GM18858 (cell line): ENCODE measurements at regions not wholly inside any gene's neighbourhood (a gene's known extent, or its start where the extent isn't known, plus 50 kb on each side); places are given as distances from the start of the nearest gene placed in this dataset.
"Not testable (repeated sequence)": the region's sequence is repeated elsewhere in the genome, so short reads cannot be mapped to it uniquely, and the experiment has no call there.

ENCODE experiments used
- ATAC-seq: cut with Tn5 transposase; IDR thresholded peaks from one replicate; pipeline ENCODE4 v1.9.1; 2021; ENCODE audit not compliant: unreplicated experiment

- no peak for ATAC-seq
Observed at GRCh38 chr4:66766557-66766956, 778.7 kb downstream of the CENPC start.

GRCh38 chr4:66750273-66750672 is 795.0 kb downstream of the CENPC start:
- no peak for ATAC-seq

GRCh38 chr4:66746918-66747317 is 798.4 kb downstream of the CENPC start:
- ATAC-seq = not testable (repeated sequence)

GRCh38 chr4:66741081-66741480 is 804.2 kb downstream of the CENPC start:
- ATAC-seq = no peak

- no peak for ATAC-seq
Observed at GRCh38 chr4:66736606-66737005, 808.7 kb downstream of the CENPC start.

GRCh38 chr4:66728280-66728679 is 817.0 kb downstream of the CENPC start:
- no peak for ATAC-seq

- not testable (repeated sequence) for ATAC-seq
Observed at GRCh38 chr4:66712301-66712921, 832.9 kb downstream of the CENPC start.

GRCh38 chr4:66704243-66704642 is 841.1 kb downstream of the CENPC start:
- ATAC-seq = no peak

- no peak for ATAC-seq
Observed at GRCh38 chr4:66694739-66695138, 850.6 kb downstream of the CENPC start.

- ATAC-seq = no peak
Observed at GRCh38 chr4:66693694-66694093, 851.6 kb downstream of the CENPC start.

- ATAC-seq = no peak
Observed at GRCh38 chr4:66691101-66691500, 854.2 kb downstream of the CENPC start.

GRCh38 chr4:66688674-66689073 is 856.6 kb downstream of the CENPC start:
- no peak for ATAC-seq

- ATAC-seq = no peak
Observed at GRCh38 chr4:66687459-66687858, 857.8 kb downstream of the CENPC start.

- ATAC-seq = no peak
Observed at GRCh38 chr4:66681962-66682361, 863.3 kb downstream of the CENPC start.

GRCh38 chr4:66667249-66667648 is 878.1 kb downstream of the CENPC start:
- ATAC-seq = no peak

- no peak for ATAC-seq
Observed at GRCh38 chr4:66662620-66663019, 882.7 kb downstream of the CENPC start.

- no peak for ATAC-seq
Observed at GRCh38 chr4:66658809-66659208, 886.5 kb downstream of the CENPC start.

- no peak for ATAC-seq
Observed at GRCh38 chr4:66655505-66655904, 889.8 kb downstream of the CENPC start.

GRCh38 chr4:66653937-66654336 is 891.4 kb downstream of the CENPC start:
- no peak for ATAC-seq

- ATAC-seq = no peak
Observed at GRCh38 chr4:66649236-66649635, 896.1 kb downstream of the CENPC start.

GRCh38 chr4:66647926-66648325 is 897.4 kb downstream of the CENPC start:
- ATAC-seq = no peak

GRCh38 chr4:66647476-66647875 is 897.8 kb downstream of the CENPC start:
- no peak for ATAC-seq

- no peak for ATAC-seq
Observed at GRCh38 chr4:66640233-66640990, 904.9 kb downstream of the CENPC start.
